Fibroblast of lung (primary cell): ENCODE measurements at regions not wholly inside any gene's neighbourhood (a gene's known extent, or its start where the extent isn't known, plus 50 kb on each side); places are given as distances from the start of the nearest gene placed in this dataset.
A peak's percentile ranks its signal among the peaks of the same experiment; 100 is the strongest.
"Not testable (repeated sequence)": the region's sequence is repeated elsewhere in the genome, so short reads cannot be mapped to it uniquely, and the experiment has no call there.

ENCODE experiments used
- DNase-seq, 2 donors: peaks; one replicate each; pipeline versions ENCODE4 v3.0.0 to v3.0.0-alpha.2; 2010; ENCODE audit warnings: low read depth in 2 of 2
- H2AFZ ChIP-seq: 2 replicates; pipeline ENCODE4 v1.5.1; 2012; ENCODE audit warnings: low read length, control low read depth, inconsistent platforms
- H3K27ac ChIP-seq: 2 replicates; pipeline ENCODE4 v1.5.1; 2011; ENCODE audit warnings: low read length, control low read depth; ENCODE audit not compliant: insufficient read depth
- H3K27me3 ChIP-seq: 2 replicates; pipeline ENCODE4 v1.5.1; 2011; ENCODE audit warnings: mild to moderate bottlenecking, low read length; ENCODE audit not compliant: control insufficient read depth, insufficient read depth
- H3K36me3 ChIP-seq: 2 replicates; pipeline ENCODE4 v1.5.1; 2011; ENCODE audit warnings: low read length; ENCODE audit not compliant: control insufficient read depth, insufficient read depth
- H3K4me1 ChIP-seq: 2 replicates; pipeline ENCODE4 v1.5.1; 2011; ENCODE audit warnings: low read length; ENCODE audit not compliant: control insufficient read depth, insufficient read depth; ENCODE audit errors: extremely low read depth
- H3K4me2 ChIP-seq: 2 replicates; pipeline ENCODE4 v1.5.1; 2011; ENCODE audit warnings: low read length, control low read depth; ENCODE audit not compliant: insufficient read depth; ENCODE audit errors: extremely low read depth
- H3K4me3 ChIP-seq, 4 experiments: fragments of 200-600 bp in 1 of 4; sonication (generic) in 1 of 4; replicated peaks in 1 of 4; 2 replicates each; pipeline ENCODE4 v1.5.1; 2011 to 2016; ENCODE audit warnings: low read length in 4 of 4, low read depth in 3 of 4, mild to moderate bottlenecking in 3 of 4, control low read depth in 2 of 4, inconsistent platforms in 1 of 4, mixed read lengths in 1 of 4; ENCODE audit not compliant: insufficient read depth in 1 of 4; ENCODE audit errors: control extremely low read depth in 1 of 4
- H3K79me2 ChIP-seq: 2 replicates; pipeline ENCODE4 v1.5.1; 2012; ENCODE audit warnings: mild to moderate bottlenecking, low read length, inconsistent platforms; ENCODE audit not compliant: control insufficient read depth, insufficient read depth
- H3K9ac ChIP-seq: 2 replicates; pipeline ENCODE4 v1.5.1; 2011; ENCODE audit warnings: mild to moderate bottlenecking, low read length, control low read depth; ENCODE audit not compliant: insufficient read depth
- H3K9me3 ChIP-seq: 2 replicates; pipeline ENCODE4 v1.5.1; 2012; ENCODE audit warnings: low read depth, low read length; ENCODE audit not compliant: control insufficient read depth, insufficient read depth
- H4K20me1 ChIP-seq: 2 replicates; pipeline ENCODE4 v1.5.1; 2011; ENCODE audit warnings: low read length; ENCODE audit not compliant: control insufficient read depth, insufficient read depth; ENCODE audit errors: extremely low read depth
- EZH2 ChIP-seq: IDR thresholded peaks from 2 replicates; pipeline ENCODE4 v1.5.1; 2012; ENCODE audit warnings: low read length, control low read depth, mild to moderate bottlenecking; ENCODE audit errors: missing control alignments
- TF ChIP-seq, protein P1 (sequence below), 2 donors: IDR thresholded peaks in 1 of 2; conservative IDR thresholded peaks in 1 of 2; 1 replicate in 1 of 2; 2 replicates in 1 of 2; pipeline ENCODE4 v1.5.1; 2011 to 2012; ENCODE audit warnings: low read length in 2 of 2, control low read depth in 1 of 2, inconsistent platforms in 1 of 2, low read depth in 1 of 2, mild to moderate bottlenecking in 1 of 2

GRCh38 chr18:67385455-67385854 is 131.1 kb downstream of the DSEL start:
- H3K4me1 ChIP-seq, result peaks cover 5% of the 10 kb centered on the region
- no peak overlapping the region for H3K4me3 ChIP-seq
- H3K9me3 ChIP-seq, result no peaks in the 10 kb centered on the region
- peak; percentile 8 to 72 for DNase-seq
- H3K79me2 ChIP-seq, result no peaks in the 10 kb centered on the region
- H4K20me1 ChIP-seq, result no peaks in the 10 kb centered on the region
- H3K36me3 ChIP-seq, result no peaks in the 10 kb centered on the region
- no peaks in the 10 kb centered on the region for H3K27me3 ChIP-seq
- TF ChIP-seq, protein P1, sequence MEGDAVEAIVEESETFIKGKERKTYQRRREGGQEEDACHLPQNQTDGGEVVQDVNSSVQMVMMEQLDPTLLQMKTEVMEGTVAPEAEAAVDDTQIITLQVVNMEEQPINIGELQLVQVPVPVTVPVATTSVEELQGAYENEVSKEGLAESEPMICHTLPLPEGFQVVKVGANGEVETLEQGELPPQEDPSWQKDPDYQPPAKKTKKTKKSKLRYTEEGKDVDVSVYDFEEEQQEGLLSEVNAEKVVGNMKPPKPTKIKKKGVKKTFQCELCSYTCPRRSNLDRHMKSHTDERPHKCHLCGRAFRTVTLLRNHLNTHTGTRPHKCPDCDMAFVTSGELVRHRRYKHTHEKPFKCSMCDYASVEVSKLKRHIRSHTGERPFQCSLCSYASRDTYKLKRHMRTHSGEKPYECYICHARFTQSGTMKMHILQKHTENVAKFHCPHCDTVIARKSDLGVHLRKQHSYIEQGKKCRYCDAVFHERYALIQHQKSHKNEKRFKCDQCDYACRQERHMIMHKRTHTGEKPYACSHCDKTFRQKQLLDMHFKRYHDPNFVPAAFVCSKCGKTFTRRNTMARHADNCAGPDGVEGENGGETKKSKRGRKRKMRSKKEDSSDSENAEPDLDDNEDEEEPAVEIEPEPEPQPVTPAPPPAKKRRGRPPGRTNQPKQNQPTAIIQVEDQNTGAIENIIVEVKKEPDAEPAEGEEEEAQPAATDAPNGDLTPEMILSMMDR (conservative IDR thresholded peaks at IDR 0.05 in 1 of 2, IDR thresholded peaks at IDR 0.05 in 1 of 2; ENCODE audit: low read depth in 1 of 2, low read length in 2 of 2), result no peak
- TF ChIP-seq EZH2, result no peak
- H2AFZ ChIP-seq, result peak overlapping the region; percentile 12
- H3K4me2 ChIP-seq, result no peak overlapping the region
- H3K9ac ChIP-seq, result no peak overlapping the region
- no peak overlapping the region for H3K27ac ChIP-seq

GRCh38 chr18:67384057-67384456 is 132.5 kb downstream of the DSEL start:
- H3K9ac ChIP-seq, DNase-seq, H3K36me3 ChIP-seq, H2AFZ ChIP-seq, H3K27me3 ChIP-seq, H3K4me1 ChIP-seq, H3K4me2 ChIP-seq, H3K27ac ChIP-seq, H3K4me3 ChIP-seq, H4K20me1 ChIP-seq, H3K9me3 ChIP-seq, H3K79me2 ChIP-seq: not testable (repeated sequence)

- TF ChIP-seq EZH2, result no peak
- TF ChIP-seq, protein P1 (conservative IDR thresholded peaks at IDR 0.05 in 1 of 2, IDR thresholded peaks at IDR 0.05 in 1 of 2; ENCODE audit: low read depth in 1 of 2, low read length in 2 of 2), result no peak
- no peak for DNase-seq
These were observed 134.8 kb downstream of the DSEL start for GRCh38 chr18:67381608-67382150.

More at GRCh38 chr18:67381608-67382150, 134.8 kb downstream of the DSEL start:
- Histone ChIP-seq H4K20me1 (no peaks in the 10 kb centered on the region), H3K36me3 (no peaks in the 10 kb centered on the region), H2AFZ (no peak overlapping the region), H3K4me3 (no peak overlapping the region), H3K4me2 (no peak overlapping the region), H3K9me3 (no peaks in the 10 kb centered on the region), H3K27ac (no peak overlapping the region), H3K27me3 (no peaks in the 10 kb centered on the region), H3K79me2 (no peaks in the 10 kb centered on the region), H3K4me1 (peaks cover 5% of the 10 kb centered on the region), H3K9ac (no peak overlapping the region)
